ENCODE measurements at regions not wholly inside any gene's neighbourhood (a gene's known extent, or its start where the extent isn't known, plus 50 kb on each side); places are given as distances from the start of the nearest gene placed in this dataset.

- no peaks in the 10 kb centered on the region for H3K9me3 ChIP-seq (ENCODE audit: control insufficient read depth, insufficient read depth, low read length)
- H3K4me1 ChIP-seq (ENCODE audit: control insufficient read depth, low read length), result no peaks in the 10 kb centered on the region
- H3K27me3 ChIP-seq (ENCODE audit: control insufficient read depth, low read length), result no peaks in the 10 kb centered on the region
- H3K4me3 ChIP-seq (ENCODE audit: low read length), result no peak overlapping the region
- H3K36me3 ChIP-seq (ENCODE audit: control insufficient read depth, low read length), result no peaks in the 10 kb centered on the region
- no peak for TF ChIP-seq EZH2phosphoT487 (IDR thresholded peaks at IDR 0.05; ENCODE audit: borderline replicate concordance, low read length)
- no peak for TF ChIP-seq CTCF (IDR thresholded peaks at IDR 0.05; ENCODE audit: low read depth, low read length, poor library complexity, severe bottlenecking)
- no peaks in the 10 kb centered on the region for H3K79me2 ChIP-seq (ENCODE audit: control insufficient read depth, low read length)
- H3K27ac ChIP-seq (ENCODE audit: low read depth, low read length), result no peak overlapping the region
- no peak overlapping the region for H3K4me2 ChIP-seq (ENCODE audit: low read length)
- no peaks in the 10 kb centered on the region for H4K20me1 ChIP-seq (ENCODE audit: control insufficient read depth, insufficient read depth, low read depth, low read length)
- no peaks in the 10 kb centered on the region for H3F3A ChIP-seq (ENCODE audit: control insufficient read depth, insufficient read depth)
- H3K9me2 ChIP-seq (replicated peaks; ENCODE audit: control insufficient read depth, low read length), result no peaks in the 10 kb centered on the region
Measured at GRCh38 chr11:71097506-71098240, 154.7 kb downstream of the SHANK2 start.

GRCh38 chr11:71096751-71097388 is 155.5 kb downstream of the SHANK2 start:
- Histone ChIP-seq H3K9me2 (replicated peaks; ENCODE audit: control insufficient read depth, low read length) (no peaks in the 10 kb centered on the region), H3K79me2 (ENCODE audit: control insufficient read depth, low read length) (no peaks in the 10 kb centered on the region), H3K4me1 (ENCODE audit: control insufficient read depth, low read length) (no peaks in the 10 kb centered on the region), H3K27ac (ENCODE audit: low read depth, low read length) (no peak overlapping the region), H3K36me3 (ENCODE audit: control insufficient read depth, low read length) (no peaks in the 10 kb centered on the region), H3K9me3 (ENCODE audit: control insufficient read depth, insufficient read depth, low read length) (no peaks in the 10 kb centered on the region), H3K4me2 (ENCODE audit: low read length) (no peak overlapping the region), H4K20me1 (ENCODE audit: control insufficient read depth, insufficient read depth, low read depth, low read length) (no peaks in the 10 kb centered on the region), H3K27me3 (ENCODE audit: control insufficient read depth, low read length) (no peaks in the 10 kb centered on the region), H3K4me3 (ENCODE audit: low read length) (no peak overlapping the region), H3F3A (ENCODE audit: control insufficient read depth, insufficient read depth) (no peaks in the 10 kb centered on the region)
- TF ChIP-seq EZH2phosphoT487 (IDR thresholded peaks at IDR 0.05; ENCODE audit: borderline replicate concordance, low read length), result no peak

DNA sequence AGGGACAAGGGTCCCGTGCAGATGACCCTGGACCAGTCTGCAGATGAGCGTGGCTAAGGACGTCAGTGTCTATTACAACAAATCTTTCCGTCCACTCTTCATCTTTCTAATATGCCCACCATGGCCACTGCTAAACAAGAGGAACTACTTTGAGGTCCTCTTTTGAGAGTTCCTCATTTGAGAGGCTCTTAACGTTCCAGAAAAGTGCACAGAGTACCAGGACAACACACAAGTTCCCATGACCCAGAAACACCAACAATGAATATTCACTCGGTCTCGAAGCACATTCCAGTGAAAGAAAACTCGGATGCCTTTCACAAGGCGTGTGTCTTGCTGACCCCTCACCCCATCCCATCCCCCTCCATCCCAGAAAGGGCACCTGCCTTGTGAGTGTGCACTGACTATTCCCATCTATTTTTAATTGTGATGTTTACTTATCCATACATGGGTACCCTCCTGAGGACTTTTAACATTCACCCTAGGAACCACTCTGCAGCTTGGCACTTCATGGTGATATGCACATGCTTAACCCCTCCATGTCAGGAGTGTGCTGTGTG is 157.0 kb downstream of the SHANK2 start:
- Histone ChIP-seq H3K9me3 (ENCODE audit: control insufficient read depth, insufficient read depth, low read length) (no peaks in the 10 kb centered on the region), H3K79me2 (ENCODE audit: control insufficient read depth, low read length) (no peaks in the 10 kb centered on the region), H4K20me1 (ENCODE audit: control insufficient read depth, insufficient read depth, low read depth, low read length) (no peaks in the 10 kb centered on the region), H3K27me3 (ENCODE audit: control insufficient read depth, low read length) (no peaks in the 10 kb centered on the region), H3K4me2 (ENCODE audit: low read length) (no peak overlapping the region), H3K36me3 (ENCODE audit: control insufficient read depth, low read length) (no peaks in the 10 kb centered on the region), H3K4me3 (ENCODE audit: low read length) (no peak overlapping the region), H3F3A (ENCODE audit: control insufficient read depth, insufficient read depth) (no peaks in the 10 kb centered on the region), H3K9me2 (replicated peaks; ENCODE audit: control insufficient read depth, low read length) (no peaks in the 10 kb centered on the region), H3K4me1 (ENCODE audit: control insufficient read depth, low read length) (no peaks in the 10 kb centered on the region), H3K27ac (ENCODE audit: low read depth, low read length) (no peak overlapping the region)
- TF ChIP-seq CTCF (IDR thresholded peaks at IDR 0.05; ENCODE audit: low read depth, low read length, poor library complexity, severe bottlenecking), result no peak

All from DOHH2 (cell line).